Suppressor macrophage treated with lipopolysaccharide for 4 hours (primary cell): ENCODE measurements at regions not wholly inside any gene's neighbourhood (a gene's known extent, or its start where the extent isn't known, plus 50 kb on each side); places are given as distances from the start of the nearest gene placed in this dataset.

ENCODE experiments used
- DNase-seq: peaks from one replicate; pipeline ENCODE4 v3.0.0-alpha.2; 2020

- DNase-seq, result no peak
Observed at GRCh38 chr11:114880442-114880841, 202.1 kb downstream of the NXPE2 start.

GRCh38 chr11:114883472-114883871, 205.1 kb downstream of the NXPE2 start:
- DNase-seq, result no peak

- no peak for DNase-seq
Observed at GRCh38 chr11:114886644-114887265, 208.4 kb downstream of the NXPE2 start.

- DNase-seq, result no peak
Observed at GRCh38 chr11:114889594-114890011, 211.3 kb downstream of the NXPE2 start.

GRCh38 chr11:114890038-114890437, 211.7 kb downstream of the NXPE2 start:
- no peak for DNase-seq

GRCh38 chr11:114891911-114892310, 213.6 kb downstream of the NXPE2 start:
- DNase-seq, result no peak

- DNase-seq, result no peak
Observed at GRCh38 chr11:114892381-114893197, 214.3 kb downstream of the NXPE2 start.

- no peak for DNase-seq
Observed at GRCh38 chr11:114893329-114893728, 215.0 kb downstream of the NXPE2 start.

GRCh38 chr11:114896594-114896993, 218.3 kb downstream of the NXPE2 start:
- DNase-seq, result no peak

GRCh38 chr11:114909866-114910265, 231.5 kb downstream of the NXPE2 start:
- no peak for DNase-seq

- no peak for DNase-seq
Observed at GRCh38 chr11:114912826-114913225, 234.5 kb downstream of the NXPE2 start.

GRCh38 chr11:114914231-114915005, 236.1 kb downstream of the NXPE2 start:
- no peak for DNase-seq

GRCh38 chr11:114915871-114916805, 237.8 kb downstream of the NXPE2 start:
- no peak for DNase-seq

- no peak for DNase-seq
Observed at GRCh38 chr11:114918286-114918685, 240.0 kb downstream of the NXPE2 start.

- no peak for DNase-seq
Observed at GRCh38 chr11:114921697-114922096, 243.4 kb downstream of the NXPE2 start.

- DNase-seq, result no peak
Observed at GRCh38 chr11:114924042-114924441, 245.7 kb downstream of the NXPE2 start.

GRCh38 chr11:114925591-114925990, 247.3 kb downstream of the NXPE2 start:
- DNase-seq, result no peak

GRCh38 chr11:114928260-114928870, 250.0 kb downstream of the NXPE2 start:
- DNase-seq, result no peak

GRCh38 chr11:114929351-114930000, 251.1 kb downstream of the NXPE2 start:
- no peak for DNase-seq

GRCh38 chr11:114938799-114939198, 260.5 kb downstream of the NXPE2 start:
- no peak for DNase-seq

GRCh38 chr11:114942207-114942606, 263.9 kb downstream of the NXPE2 start:
- DNase-seq, result no peak
